Loucy (cell line): ENCODE measurements at regions not wholly inside any gene's neighbourhood (a gene's known extent, or its start where the extent isn't known, plus 50 kb on each side); places are given as distances from the start of the nearest gene placed in this dataset.

Source experiments
- H2AFZ ChIP-seq: fragments of 200-600 bp; sonication (generic); 2 replicates; pipeline ENCODE4 v1.6.0; 2016; ENCODE audit warnings: antibody characterized with exemption, mild to moderate bottlenecking, low read length, moderate library complexity
- H3F3A ChIP-seq: fragments of 200-600 bp; 2 replicates; pipeline ENCODE4 v1.6.0; 2016; ENCODE audit warnings: antibody characterized with exemption, low read depth, mild to moderate bottlenecking
- H3K27me3 ChIP-seq: fragments of 200-600 bp; sonication (generic); 2 replicates; pipeline ENCODE4 v1.6.1; 2014; ENCODE audit warnings: low read length, mild to moderate bottlenecking; ENCODE audit not compliant: insufficient read depth, poor library complexity, severe bottlenecking
- H3K36me3 ChIP-seq: fragments of 200-600 bp; sonication (generic); 2 replicates; pipeline ENCODE4 v1.6.1; 2016; ENCODE audit warnings: low read length; ENCODE audit not compliant: insufficient read depth
- H3K4me1 ChIP-seq: fragments of 200-600 bp; sonication (generic); 2 replicates; pipeline ENCODE4 v1.5.1; 2014; ENCODE audit warnings: low read length, mild to moderate bottlenecking; ENCODE audit not compliant: insufficient read depth, poor library complexity, severe bottlenecking
- H3K4me2 ChIP-seq: fragments of 200-600 bp; sonication (generic); 2 replicates; pipeline ENCODE4 v1.6.0; 2014; ENCODE audit warnings: antibody characterized with exemption, low read length, low read depth, mild to moderate bottlenecking; ENCODE audit not compliant: poor library complexity, severe bottlenecking
- H3K4me3 ChIP-seq: fragments of 200-600 bp; sonication (generic); 2 replicates; pipeline ENCODE4 v1.5.1; 2014; ENCODE audit warnings: low read length, mild to moderate bottlenecking, mixed read lengths; ENCODE audit not compliant: poor library complexity, severe bottlenecking
- H3K79me2 ChIP-seq: fragments of 200-600 bp; sonication (generic); 2 replicates; pipeline ENCODE4 v1.6.1; 2014; ENCODE audit warnings: low read length; ENCODE audit not compliant: insufficient read depth
- H3K9ac ChIP-seq: fragments of 200-600 bp; sonication (generic); 2 replicates; pipeline ENCODE4 v1.6.0; 2014; ENCODE audit warnings: mild to moderate bottlenecking, low read depth, low read length, moderate library complexity; ENCODE audit not compliant: poor library complexity, severe bottlenecking
- H3K9me2 ChIP-seq: fragments of 200-600 bp; sonication (generic); replicated peaks from 2 replicates; pipeline ENCODE4 v1.6.1; 2016; ENCODE audit warnings: low read depth, low read length, mixed read lengths
- H3K9me3 ChIP-seq: fragments of 200-600 bp; sonication (generic); 2 replicates; pipeline ENCODE4 v1.6.1; 2014; ENCODE audit warnings: mild to moderate bottlenecking, antibody characterized with exemption, low read length, low read depth; ENCODE audit not compliant: insufficient read depth
- H4K20me1 ChIP-seq: fragments of 200-600 bp; sonication (generic); 2 replicates; pipeline ENCODE4 v1.6.0; 2014; ENCODE audit warnings: antibody characterized with exemption, low read length, mild to moderate bottlenecking; ENCODE audit not compliant: insufficient read depth, poor library complexity, severe bottlenecking
- CTCF ChIP-seq: fragments of 200-600 bp; sonication (generic); conservative IDR thresholded peaks from 2 replicates; pipeline ENCODE4 v1.5.1; 2014; ENCODE audit warnings: mild to moderate bottlenecking, antibody characterized with exemption, low read length
- EZH2phosphoT487 ChIP-seq: fragments of 200-600 bp; IDR thresholded peaks from 2 replicates; pipeline ENCODE4 v1.6.1; 2018; ENCODE audit warnings: antibody characterized with exemption, mild to moderate bottlenecking, moderate library complexity, borderline replicate concordance

- TF ChIP-seq EZH2phosphoT487 = no peak
- TF ChIP-seq CTCF = no peak
- H3K9me2 ChIP-seq = no peaks in the 10 kb centered on the region
- H4K20me1 ChIP-seq = no peaks in the 10 kb centered on the region
- H3F3A ChIP-seq = no peaks in the 10 kb centered on the region
- H3K79me2 ChIP-seq = no peaks in the 10 kb centered on the region
- H3K4me3 ChIP-seq = no peak overlapping the region
- no peaks in the 10 kb centered on the region for H3K9me3 ChIP-seq
- H3K9ac ChIP-seq = no peak overlapping the region
- no peak overlapping the region for H3K4me2 ChIP-seq
- H3K36me3 ChIP-seq = no peaks in the 10 kb centered on the region
- H2AFZ ChIP-seq = no peak overlapping the region
- no peaks in the 10 kb centered on the region for H3K4me1 ChIP-seq
- no peaks in the 10 kb centered on the region for H3K27me3 ChIP-seq
Observed at GRCh38 chr14:53462931-53463778, 310.0 kb upstream of the DDHD1 start.

- Histone ChIP-seq H3F3A (no peaks in the 10 kb centered on the region), H3K9me2 (no peaks in the 10 kb centered on the region)
Observed at GRCh38 chr14:53461858-53462257, 308.7 kb upstream of the DDHD1 start.

GRCh38 chr14:53460544-53460943 lies 307.4 kb upstream of the DDHD1 start:
- Histone ChIP-seq H3F3A (no peaks in the 10 kb centered on the region), H3K9ac (no peak overlapping the region), H3K4me1 (no peaks in the 10 kb centered on the region), H3K36me3 (no peaks in the 10 kb centered on the region), H3K9me3 (no peaks in the 10 kb centered on the region), H2AFZ (no peak overlapping the region), H3K4me3 (no peak overlapping the region), H3K9me2 (no peaks in the 10 kb centered on the region), H3K4me2 (no peak overlapping the region), H3K79me2 (no peaks in the 10 kb centered on the region), H4K20me1 (no peaks in the 10 kb centered on the region), H3K27me3 (no peaks in the 10 kb centered on the region)
- no peak for TF ChIP-seq EZH2phosphoT487
- TF ChIP-seq CTCF = no peak

More at GRCh38 chr14:53461858-53462257, 308.7 kb upstream of the DDHD1 start:
- H3K27me3 ChIP-seq = no peaks in the 10 kb centered on the region
- H3K9me3 ChIP-seq = no peaks in the 10 kb centered on the region
- no peaks in the 10 kb centered on the region for H3K36me3 ChIP-seq
- no peak overlapping the region for H3K9ac ChIP-seq
- TF ChIP-seq EZH2phosphoT487 (no peak), CTCF (no peak)
- no peaks in the 10 kb centered on the region for H3K79me2 ChIP-seq
- no peak overlapping the region for H3K4me2 ChIP-seq
- no peak overlapping the region for H2AFZ ChIP-seq
- H3K4me1 ChIP-seq = no peaks in the 10 kb centered on the region
- no peak overlapping the region for H3K4me3 ChIP-seq
- H4K20me1 ChIP-seq = no peaks in the 10 kb centered on the region
